Kidney (tissue), 13 donors: ENCODE measurements at regions not wholly inside any gene's neighbourhood (a gene's known extent, or its start where the extent isn't known, plus 50 kb on each side); places are given as distances from the start of the nearest gene placed in this dataset.
A peak's percentile ranks its signal among the peaks of the same experiment; 100 is the strongest.

Source experiments
- DNase-seq, 5 donors: peaks; one replicate each; pipeline ENCODE4 v3.0.0-alpha.2; 2013 to 2020
- FAIRE-seq: peaks from 2 replicates; lab custom pipeline; 2012; peaks lifted over from hg19 to GRCh38; lab: Jason Lieb, UNC
- H3K27ac ChIP-seq, 2 donors: one replicate each; pipeline ENCODE4 v1.7.0; 2013; ENCODE audit warnings: low read depth in 2 of 2, low read length in 2 of 2, inconsistent platforms in 1 of 2
- H3K27me3 ChIP-seq: one replicate; pipeline ENCODE4 v1.7.1; 2013; ENCODE audit warnings: low read length, inconsistent platforms; ENCODE audit not compliant: control insufficient read depth, insufficient read depth
- H3K36me3 ChIP-seq, 3 donors: one replicate each; pipeline versions ENCODE4 v1.7.0 to v1.7.1; 2013; ENCODE audit warnings: low read length in 3 of 3, control low read depth in 1 of 3, inconsistent platforms in 1 of 3; ENCODE audit not compliant: insufficient read depth in 3 of 3, control insufficient read depth in 2 of 3
- H3K4me1 ChIP-seq, 3 donors: one replicate each; pipeline versions ENCODE4 v1.7.0 to v1.7.1; 2013; ENCODE audit warnings: low read length in 3 of 3, inconsistent platforms in 1 of 3, low read depth in 1 of 3; ENCODE audit not compliant: control insufficient read depth in 2 of 3, insufficient read depth in 2 of 3
- H3K4me3 ChIP-seq, 3 donors: one replicate each; pipeline versions ENCODE4 v1.7.0 to v1.8.1; 2013; ENCODE audit warnings: low read length in 3 of 3, control low read depth in 1 of 3, inconsistent platforms in 1 of 3
- H3K9ac ChIP-seq, 3 donors: one replicate each; pipeline versions ENCODE4 v1.7.0 to v1.7.1; 2013; ENCODE audit warnings: low read length in 3 of 3, control low read depth in 1 of 3, inconsistent platforms in 1 of 3
- H3K9me3 ChIP-seq, 3 donors: one replicate each; pipeline versions ENCODE4 v1.7.0 to v1.7.1; 2013; ENCODE audit warnings: low read length in 3 of 3, control low read depth in 1 of 3, inconsistent platforms in 1 of 3; ENCODE audit not compliant: control insufficient read depth in 2 of 3, insufficient read depth in 1 of 3
- intact Hi-C: fragments of 100-400 bp; cut with DNase I; formaldehyde crosslinking; loops from one replicate; pipeline ENCODE4 v1.11.1; 2022
- TF ChIP-seq, protein P1 (sequence below): IDR thresholded peaks from 3 replicates; pipeline ENCODE4 v1.5.1; 2012; ENCODE audit warnings: mild to moderate bottlenecking, moderate library complexity, borderline replicate concordance; ENCODE audit not compliant: insufficient read depth; ENCODE audit errors: extremely low read depth
- donor health status: control.
- donor health status: control.
- donor health status: control.
- donor health status: control.
- donor health status: control.
- donor health status: DM: yes; HTN: yes; CAD: no.
- donor health status: Normal renal cell carcinoma (clear cell type).

DNA sequence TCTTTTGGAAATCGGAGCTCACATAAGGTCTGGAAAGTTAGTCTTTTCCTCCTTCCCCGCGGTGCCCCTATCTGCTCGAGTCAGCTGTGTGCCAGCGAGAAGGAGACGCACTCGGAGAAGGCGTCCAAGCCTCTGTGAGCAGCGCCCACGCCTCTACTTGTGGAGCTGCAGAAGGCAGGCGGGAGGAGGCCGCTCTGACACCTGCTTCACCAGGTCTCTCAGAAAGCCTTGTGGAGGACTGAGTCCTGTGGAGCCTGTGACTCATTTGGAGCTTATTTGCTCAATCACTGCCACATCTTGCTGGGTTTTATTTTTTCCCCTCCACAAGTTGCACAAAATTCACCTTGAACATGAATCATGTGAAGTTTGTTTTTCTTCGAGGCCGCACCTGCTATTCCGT, 117.5 kb downstream of the IRX2 start:
- peaks cover 14% of the 10 kb centered on the region for H3K27me3 ChIP-seq
- H3K4me1 ChIP-seq = no peaks in the 10 kb centered on the region
- no peak overlapping the region for H3K27ac ChIP-seq
- H3K9ac ChIP-seq = no peak overlapping the region
- FAIRE-seq (no peak), DNase-seq (peak in 3 of 5 donors; percentile 31 to 55 (median 33))
- H3K4me3 ChIP-seq = no peak overlapping the region
- intact Hi-C loops = no loop called here
- TF ChIP-seq, protein P1, sequence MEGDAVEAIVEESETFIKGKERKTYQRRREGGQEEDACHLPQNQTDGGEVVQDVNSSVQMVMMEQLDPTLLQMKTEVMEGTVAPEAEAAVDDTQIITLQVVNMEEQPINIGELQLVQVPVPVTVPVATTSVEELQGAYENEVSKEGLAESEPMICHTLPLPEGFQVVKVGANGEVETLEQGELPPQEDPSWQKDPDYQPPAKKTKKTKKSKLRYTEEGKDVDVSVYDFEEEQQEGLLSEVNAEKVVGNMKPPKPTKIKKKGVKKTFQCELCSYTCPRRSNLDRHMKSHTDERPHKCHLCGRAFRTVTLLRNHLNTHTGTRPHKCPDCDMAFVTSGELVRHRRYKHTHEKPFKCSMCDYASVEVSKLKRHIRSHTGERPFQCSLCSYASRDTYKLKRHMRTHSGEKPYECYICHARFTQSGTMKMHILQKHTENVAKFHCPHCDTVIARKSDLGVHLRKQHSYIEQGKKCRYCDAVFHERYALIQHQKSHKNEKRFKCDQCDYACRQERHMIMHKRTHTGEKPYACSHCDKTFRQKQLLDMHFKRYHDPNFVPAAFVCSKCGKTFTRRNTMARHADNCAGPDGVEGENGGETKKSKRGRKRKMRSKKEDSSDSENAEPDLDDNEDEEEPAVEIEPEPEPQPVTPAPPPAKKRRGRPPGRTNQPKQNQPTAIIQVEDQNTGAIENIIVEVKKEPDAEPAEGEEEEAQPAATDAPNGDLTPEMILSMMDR = no peak
- no peaks in the 10 kb centered on the region for H3K36me3 ChIP-seq
- no peaks in the 10 kb centered on the region for H3K9me3 ChIP-seq

DNA sequence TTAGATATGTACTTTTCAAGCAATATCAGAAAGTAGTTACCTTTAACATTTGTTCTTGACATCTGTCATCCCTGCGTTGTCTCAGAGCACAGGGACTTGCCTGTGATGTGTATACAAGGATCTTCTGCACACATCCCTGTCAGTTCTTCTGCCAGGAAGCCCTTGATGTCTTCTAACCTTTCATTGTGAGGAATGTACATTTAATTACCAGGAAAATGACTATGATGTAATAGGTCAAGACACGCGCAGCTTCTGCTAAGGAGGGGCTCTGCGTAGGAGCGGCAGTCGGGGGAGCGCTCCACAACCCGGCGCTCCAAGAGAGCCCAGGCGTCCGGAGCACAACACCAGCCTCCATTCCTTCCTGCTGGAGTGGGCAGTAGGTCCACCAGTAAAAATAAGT, 119.7 kb downstream of the IRX2 start:
- Histone ChIP-seq H3K9me3 (no peaks in the 10 kb centered on the region), H3K27ac (no peak overlapping the region), H3K27me3 (peaks cover 16% of the 10 kb centered on the region), H3K4me1 (no peaks in the 10 kb centered on the region), H3K9ac (no peak overlapping the region), H3K36me3 (no peaks in the 10 kb centered on the region), H3K4me3 (no peak overlapping the region)
- TF ChIP-seq, protein P1 = no peak
- FAIRE-seq (no peak), DNase-seq (peak in 3 of 5 donors; percentile 44 to 72 (median 71))
- intact Hi-C loops = no loop called here

DNA sequence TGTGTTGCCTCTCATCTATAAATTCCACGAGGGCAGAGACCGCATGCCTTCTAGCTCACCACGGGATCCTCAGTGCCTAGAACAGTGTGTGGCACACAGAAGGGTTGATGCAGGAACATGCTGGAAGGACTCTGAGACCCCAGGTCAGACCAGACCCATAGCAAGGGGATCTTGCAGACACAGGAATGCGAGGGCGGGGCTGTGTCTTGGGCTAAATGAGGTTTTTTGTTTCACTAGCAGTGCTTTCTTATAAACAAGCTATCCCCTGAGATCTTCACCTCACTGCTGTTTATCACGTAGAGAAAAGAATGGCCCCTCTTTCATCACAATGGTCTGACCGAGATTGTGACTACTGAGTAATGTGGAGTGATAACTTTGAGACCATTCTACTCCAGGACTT, 122.4 kb downstream of the IRX2 start:
- intact Hi-C loops = no loop called here
- Histone ChIP-seq H3K27me3 (peaks cover 12% of the 10 kb centered on the region), H3K4me1 (no peaks in the 10 kb centered on the region), H3K9me3 (no peaks in the 10 kb centered on the region), H3K36me3 (no peaks in the 10 kb centered on the region), H3K4me3 (no peak overlapping the region), H3K9ac (no peak overlapping the region), H3K27ac (no peak overlapping the region)
- TF ChIP-seq, protein P1 = no peak
- peak in 4 of 5 donors; percentile 38 to 56 (median 44) for DNase-seq
- FAIRE-seq = no peak

DNA sequence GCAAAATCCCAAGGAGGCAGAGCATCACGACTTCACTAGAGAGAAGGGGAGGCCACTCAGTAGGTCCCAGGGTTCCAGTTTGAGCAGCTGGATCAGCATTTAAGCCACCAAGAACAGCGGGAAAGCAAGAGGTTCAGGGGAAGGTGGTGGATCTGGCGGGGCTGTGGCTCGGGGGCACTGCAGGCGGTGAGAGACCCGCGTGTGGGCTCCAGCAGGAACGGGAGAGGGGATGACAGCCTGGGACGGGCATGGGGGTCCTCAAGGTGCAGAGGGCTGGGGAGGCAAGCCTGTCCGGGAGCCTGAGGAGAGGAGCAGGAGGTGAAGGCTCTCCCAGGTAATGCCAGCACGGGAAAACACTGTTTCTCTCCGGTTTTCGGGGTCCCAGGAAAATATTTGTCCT, 123.6 kb downstream of the IRX2 start:
- Histone ChIP-seq H3K9me3 (no peaks in the 10 kb centered on the region), H3K4me1 (no peaks in the 10 kb centered on the region), H3K9ac (no peak overlapping the region), H3K27ac (no peak overlapping the region), H3K36me3 (no peaks in the 10 kb centered on the region), H3K27me3 (peaks cover 9% of the 10 kb centered on the region), H3K4me3 (no peak overlapping the region)
- intact Hi-C loops = no loop called here
- DNase-seq (no peak), FAIRE-seq (no peak)
- TF ChIP-seq, protein P1 = no peak
